IMR-90 (cell line): ENCODE measurements at regions not wholly inside any gene's neighbourhood (a gene's known extent, or its start where the extent isn't known, plus 50 kb on each side); places are given as distances from the start of the nearest gene placed in this dataset.

ENCODE experiments used
- MAFK ChIP-seq: IDR thresholded peaks from 2 replicates; pipeline ENCODE4 v1.6.1; 2012; ENCODE audit warnings: low read depth, low read length, improper control_type of control experiment
- MXI1 ChIP-seq: IDR thresholded peaks from 2 replicates; pipeline ENCODE4 v1.6.1; 2012; ENCODE audit warnings: low read depth, mild to moderate bottlenecking, low read length, moderate library complexity, borderline replicate concordance
- POLR2A ChIP-seq: IDR thresholded peaks from 2 replicates; pipeline ENCODE4 v1.6.1; 2012; ENCODE audit warnings: mild to moderate bottlenecking, low read depth, low read length
- RAD21 ChIP-seq: IDR thresholded peaks from 2 replicates; pipeline ENCODE4 v1.6.1; 2012; ENCODE audit warnings: low read length, improper control_type of control experiment
- RCOR1 ChIP-seq: IDR thresholded peaks from 2 replicates; pipeline ENCODE4 v1.6.1; 2012; ENCODE audit warnings: mild to moderate bottlenecking, low read length, improper control_type of control experiment; ENCODE audit not compliant: insufficient replicate concordance
- SMC3 ChIP-seq: fragments of 150-350 bp; IDR thresholded peaks from 2 replicates; pipeline ENCODE4 v1.6.1; 2016; ENCODE audit warnings: low read depth, mild to moderate bottlenecking, antibody characterized with exemption, low read length, moderate library complexity
- TF ChIP-seq, protein P1 (sequence below): conservative IDR thresholded peaks from 2 replicates; pipeline ENCODE4 v1.5.1; 2012; ENCODE audit warnings: mild to moderate bottlenecking, low read depth, low read length, improper control_type of control experiment
- TF ChIP-seq, protein P2 (sequence below): fragments of 150-350 bp; IDR thresholded peaks from 2 replicates; pipeline ENCODE4 v1.6.1; 2017; ENCODE audit warnings: mild to moderate bottlenecking, antibody characterized with exemption, low read length, low read depth

DNA sequence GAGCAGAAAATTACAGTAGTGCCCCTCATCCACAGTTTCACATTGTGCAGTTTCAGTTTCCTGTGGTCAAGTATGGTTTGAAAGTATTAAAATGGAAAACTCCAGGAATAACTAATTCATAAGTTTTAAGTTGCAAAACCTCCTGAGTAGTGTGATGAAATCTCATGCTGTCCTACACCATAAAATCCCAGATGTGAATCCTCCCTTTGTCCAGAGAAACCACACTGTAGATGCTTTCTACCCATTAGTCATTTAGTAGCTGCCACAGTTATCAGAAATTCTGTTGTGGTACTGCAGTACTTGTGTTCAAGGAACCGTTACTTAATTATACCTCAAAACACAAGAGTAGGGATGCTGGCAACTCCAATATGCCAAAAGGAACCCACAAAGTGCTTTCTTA is 74.7 kb downstream of the PTCHD4 start:
- TF ChIP-seq, protein P1, sequence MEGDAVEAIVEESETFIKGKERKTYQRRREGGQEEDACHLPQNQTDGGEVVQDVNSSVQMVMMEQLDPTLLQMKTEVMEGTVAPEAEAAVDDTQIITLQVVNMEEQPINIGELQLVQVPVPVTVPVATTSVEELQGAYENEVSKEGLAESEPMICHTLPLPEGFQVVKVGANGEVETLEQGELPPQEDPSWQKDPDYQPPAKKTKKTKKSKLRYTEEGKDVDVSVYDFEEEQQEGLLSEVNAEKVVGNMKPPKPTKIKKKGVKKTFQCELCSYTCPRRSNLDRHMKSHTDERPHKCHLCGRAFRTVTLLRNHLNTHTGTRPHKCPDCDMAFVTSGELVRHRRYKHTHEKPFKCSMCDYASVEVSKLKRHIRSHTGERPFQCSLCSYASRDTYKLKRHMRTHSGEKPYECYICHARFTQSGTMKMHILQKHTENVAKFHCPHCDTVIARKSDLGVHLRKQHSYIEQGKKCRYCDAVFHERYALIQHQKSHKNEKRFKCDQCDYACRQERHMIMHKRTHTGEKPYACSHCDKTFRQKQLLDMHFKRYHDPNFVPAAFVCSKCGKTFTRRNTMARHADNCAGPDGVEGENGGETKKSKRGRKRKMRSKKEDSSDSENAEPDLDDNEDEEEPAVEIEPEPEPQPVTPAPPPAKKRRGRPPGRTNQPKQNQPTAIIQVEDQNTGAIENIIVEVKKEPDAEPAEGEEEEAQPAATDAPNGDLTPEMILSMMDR, result no peak
- TF ChIP-seq SMC3, result no peak
- no peak for TF ChIP-seq MXI1
- TF ChIP-seq POLR2A, result no peak
- no peak for TF ChIP-seq RAD21
- TF ChIP-seq, protein P2, sequence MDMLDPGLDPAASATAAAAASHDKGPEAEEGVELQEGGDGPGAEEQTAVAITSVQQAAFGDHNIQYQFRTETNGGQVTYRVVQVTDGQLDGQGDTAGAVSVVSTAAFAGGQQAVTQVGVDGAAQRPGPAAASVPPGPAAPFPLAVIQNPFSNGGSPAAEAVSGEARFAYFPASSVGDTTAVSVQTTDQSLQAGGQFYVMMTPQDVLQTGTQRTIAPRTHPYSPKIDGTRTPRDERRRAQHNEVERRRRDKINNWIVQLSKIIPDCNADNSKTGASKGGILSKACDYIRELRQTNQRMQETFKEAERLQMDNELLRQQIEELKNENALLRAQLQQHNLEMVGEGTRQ, result no peak
- TF ChIP-seq MAFK, result no peak
- no peak for TF ChIP-seq RCOR1
